EH (cell line): ENCODE measurements at regions not wholly inside any gene's neighbourhood (a gene's known extent, or its start where the extent isn't known, plus 50 kb on each side); places are given as distances from the start of the nearest gene placed in this dataset.

ENCODE experiments used
- DNase-seq: peaks from one replicate; pipeline ENCODE4 v3.0.0-alpha.2; 2015; ENCODE audit warnings: low read depth

- no peak for DNase-seq
Measured at GRCh38 chr21:29228306-29228705, 70.4 kb upstream of the BACH1 start.

- peak; percentile 25 for DNase-seq
Measured at GRCh38 chr21:29230551-29231261, 68.0 kb upstream of the BACH1 start.

- no peak for DNase-seq
Measured at GRCh38 chr21:29231756-29232529, 66.8 kb upstream of the BACH1 start.

- peak; percentile 88 for DNase-seq
Measured at GRCh38 chr21:29232530-29233255, 66.0 kb upstream of the BACH1 start.

GRCh38 chr21:29233256-29233546, 65.5 kb upstream of the BACH1 start:
- DNase-seq: no peak

GRCh38 chr21:29233611-29234540, 64.8 kb upstream of the BACH1 start:
- no peak for DNase-seq

- no peak for DNase-seq
Measured at GRCh38 chr21:29235714-29236197, 63.0 kb upstream of the BACH1 start.

- no peak for DNase-seq
Measured at GRCh38 chr21:29236201-29236600, 62.5 kb upstream of the BACH1 start.

- DNase-seq: peak; percentile 71
Measured at GRCh38 chr21:29237110-29238052, 61.3 kb upstream of the BACH1 start.

GRCh38 chr21:29238053-29238966, 60.4 kb upstream of the BACH1 start:
- DNase-seq: peak; percentile 83

- DNase-seq: peak; percentile 63
Measured at GRCh38 chr21:29238967-29239290, 59.8 kb upstream of the BACH1 start.

- no peak for DNase-seq
Measured at GRCh38 chr21:29240136-29240535, 58.6 kb upstream of the BACH1 start.

- DNase-seq: no peak
Measured at GRCh38 chr21:29242201-29242600, 56.5 kb upstream of the BACH1 start.

- no peak for DNase-seq
Measured at GRCh38 chr21:29243188-29243587, 55.5 kb upstream of the BACH1 start.

GRCh38 chr21:29245104-29245643, 53.5 kb upstream of the BACH1 start:
- no peak for DNase-seq

- DNase-seq: no peak
Measured at GRCh38 chr21:29245863-29246262, 52.9 kb upstream of the BACH1 start.

GRCh38 chr21:29246614-29247013, 52.1 kb upstream of the BACH1 start:
- no peak for DNase-seq

GRCh38 chr21:29248124-29248523, 50.6 kb upstream of the BACH1 start:
- peak; percentile 49 for DNase-seq
